Upper lobe of left lung (tissue), 4 donors: ENCODE measurements at regions not wholly inside any gene's neighbourhood (a gene's known extent, or its start where the extent isn't known, plus 50 kb on each side); places are given as distances from the start of the nearest gene placed in this dataset.

Source experiments
- CTCF ChIP-seq, 6 experiments: fragments of 450-650 bp in 4 of 6; fragments of 200-600 bp in 2 of 6; sonication (generic) in 2 of 6; IDR thresholded peaks; one replicate each; pipeline ENCODE4 v1.5.1; 2016 to 2019; ENCODE audit warnings: antibody characterized with exemption in 6 of 6
- EP300 ChIP-seq, 4 donors: sonication (generic); formaldehyde crosslinking; IDR thresholded peaks; one replicate each; pipeline ENCODE4 v1.5.1; 2017; ENCODE audit warnings: antibody characterized with exemption in 4 of 4, control low read depth in 2 of 4
- POLR2A ChIP-seq, 4 donors: fragments of 450-650 bp; IDR thresholded peaks; one replicate each; pipeline ENCODE4 v1.5.1; 2016 to 2017; ENCODE audit warnings: antibody characterized with exemption in 4 of 4, mild to moderate bottlenecking in 2 of 4

GRCh38 chr9:75830303-75830702, 60.2 kb upstream of the PCSK5 start:
- no peak for TF ChIP-seq CTCF (IDR thresholded peaks at IDR 0.05)
- no peak for TF ChIP-seq EP300 (IDR thresholded peaks at IDR 0.05)
- no peak for TF ChIP-seq POLR2A (IDR thresholded peaks at IDR 0.05)
